Right atrium auricular region (tissue), 2 donors: ENCODE measurements at regions not wholly inside any gene's neighbourhood (a gene's known extent, or its start where the extent isn't known, plus 50 kb on each side); places are given as distances from the start of the nearest gene placed in this dataset.

ENCODE experiments used
- DNase-seq: peaks from one replicate; pipeline ENCODE4 v3.0.0-alpha.2; 2019; ENCODE audit warnings: low spot score
- H3K27ac ChIP-seq, 2 donors: fragments of 200-600 bp; sonication (generic); 1 replicate in 1 of 2; 2 replicates in 1 of 2; pipeline ENCODE4 v1.5.1; 2016 to 2019
- H3K27me3 ChIP-seq, 2 donors: fragments of 200-600 bp; sonication (generic); one replicate each; pipeline versions ENCODE4 v1.5.1 to v1.6.0; 2017 to 2019
- H3K36me3 ChIP-seq: fragments of 200-600 bp; sonication (generic); one replicate; pipeline ENCODE4 v1.5.1; 2016
- H3K4me1 ChIP-seq, 2 donors: fragments of 200-600 bp; sonication (generic); one replicate each; pipeline versions ENCODE4 v1.5.1 to v1.6.0; 2017 to 2019
- H3K4me3 ChIP-seq, 2 donors: fragments of 200-600 bp; sonication (generic); 1 replicate in 1 of 2; 2 replicates in 1 of 2; pipeline ENCODE4 v1.5.1; 2017 to 2019; ENCODE audit warnings: mild to moderate bottlenecking in 1 of 2, moderate library complexity in 1 of 2
- H3K9me3 ChIP-seq, 2 donors: fragments of 200-600 bp; sonication (generic); one replicate each; pipeline ENCODE4 v1.5.1; 2019
- TF ChIP-seq, protein P1 (sequence below), 2 donors: fragments of 200-600 bp; sonication (generic); IDR thresholded peaks; one replicate each; pipeline ENCODE4 v1.5.1; 2019; ENCODE audit warnings: antibody characterized with exemption in 2 of 2

DNA sequence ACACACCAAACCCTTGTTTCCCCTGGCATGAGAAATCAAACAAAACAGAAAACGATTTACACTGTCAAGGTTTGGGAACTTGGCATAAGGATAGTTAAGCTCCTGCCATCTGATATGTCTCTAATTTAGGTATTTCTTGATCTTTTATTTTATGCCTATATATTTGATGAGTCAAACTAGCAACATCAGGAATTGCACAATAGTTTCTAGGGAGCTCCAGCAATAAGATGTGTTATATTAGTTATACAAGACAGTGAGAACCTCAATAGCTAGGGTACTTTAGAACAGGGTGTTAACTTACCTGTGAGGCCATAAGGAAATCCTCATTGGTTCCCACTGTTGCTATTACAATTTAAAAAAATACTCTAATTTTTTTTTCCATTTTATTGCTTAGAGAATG, 474.2 kb downstream of the GBA3 start:
- no peaks in the 10 kb centered on the region for H3K4me1 ChIP-seq
- no peak overlapping the region for H3K27ac ChIP-seq
- TF ChIP-seq, protein P1, sequence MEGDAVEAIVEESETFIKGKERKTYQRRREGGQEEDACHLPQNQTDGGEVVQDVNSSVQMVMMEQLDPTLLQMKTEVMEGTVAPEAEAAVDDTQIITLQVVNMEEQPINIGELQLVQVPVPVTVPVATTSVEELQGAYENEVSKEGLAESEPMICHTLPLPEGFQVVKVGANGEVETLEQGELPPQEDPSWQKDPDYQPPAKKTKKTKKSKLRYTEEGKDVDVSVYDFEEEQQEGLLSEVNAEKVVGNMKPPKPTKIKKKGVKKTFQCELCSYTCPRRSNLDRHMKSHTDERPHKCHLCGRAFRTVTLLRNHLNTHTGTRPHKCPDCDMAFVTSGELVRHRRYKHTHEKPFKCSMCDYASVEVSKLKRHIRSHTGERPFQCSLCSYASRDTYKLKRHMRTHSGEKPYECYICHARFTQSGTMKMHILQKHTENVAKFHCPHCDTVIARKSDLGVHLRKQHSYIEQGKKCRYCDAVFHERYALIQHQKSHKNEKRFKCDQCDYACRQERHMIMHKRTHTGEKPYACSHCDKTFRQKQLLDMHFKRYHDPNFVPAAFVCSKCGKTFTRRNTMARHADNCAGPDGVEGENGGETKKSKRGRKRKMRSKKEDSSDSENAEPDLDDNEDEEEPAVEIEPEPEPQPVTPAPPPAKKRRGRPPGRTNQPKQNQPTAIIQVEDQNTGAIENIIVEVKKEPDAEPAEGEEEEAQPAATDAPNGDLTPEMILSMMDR (IDR thresholded peaks at IDR 0.05) = no peak
- no peaks in the 10 kb centered on the region for H3K36me3 ChIP-seq
- no peak for DNase-seq
- no peak overlapping the region for H3K4me3 ChIP-seq
- no peaks in the 10 kb centered on the region for H3K27me3 ChIP-seq
- H3K9me3 ChIP-seq = no peaks in the 10 kb centered on the region

DNA sequence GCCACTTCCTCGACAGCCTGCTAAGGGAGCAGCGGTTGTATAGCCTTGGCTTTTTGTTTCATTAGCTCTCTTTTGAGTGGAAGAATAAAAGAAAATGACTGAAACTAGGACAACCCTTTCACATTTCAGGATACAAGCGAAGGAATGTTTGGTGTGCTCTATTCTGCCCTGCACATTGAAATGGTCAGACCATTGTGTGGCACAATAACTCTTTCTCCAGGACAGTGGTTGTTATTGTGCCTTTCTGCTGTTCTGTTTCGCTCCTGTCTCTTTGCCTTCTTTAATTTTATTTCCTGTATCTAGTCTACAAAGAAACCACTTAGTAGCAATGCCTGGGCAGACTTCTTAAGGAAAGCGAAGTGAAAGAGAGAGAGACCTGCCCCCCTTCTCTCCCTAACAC, 473.7 kb downstream of the GBA3 start:
- Histone ChIP-seq H3K4me1 (no peaks in the 10 kb centered on the region), H3K36me3 (no peaks in the 10 kb centered on the region), H3K27ac (no peak overlapping the region), H3K4me3 (no peak overlapping the region), H3K27me3 (no peaks in the 10 kb centered on the region), H3K9me3 (no peaks in the 10 kb centered on the region)
- DNase-seq = no peak
- TF ChIP-seq, protein P1 (IDR thresholded peaks at IDR 0.05) = no peak

DNA sequence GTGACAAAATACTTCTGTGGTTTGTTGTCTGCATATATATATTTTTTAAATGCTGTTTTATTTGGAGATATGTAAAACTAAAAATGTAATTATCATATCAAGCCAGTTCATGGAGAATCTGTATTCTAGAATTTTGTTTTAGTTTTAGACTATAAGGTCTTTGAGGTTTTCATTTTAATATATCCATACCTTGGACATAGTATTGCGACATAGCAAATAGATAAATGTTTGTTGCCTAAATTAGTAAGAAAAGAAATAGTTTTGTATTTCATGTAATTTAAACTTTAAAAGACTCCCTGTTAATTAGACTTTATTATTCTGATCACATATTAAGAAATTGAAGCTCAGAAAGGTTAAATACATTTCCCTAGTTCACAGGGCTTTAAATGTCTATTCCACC, 472.9 kb downstream of the GBA3 start:
- H3K4me3 ChIP-seq = no peak overlapping the region
- no peak for DNase-seq
- no peaks in the 10 kb centered on the region for H3K27me3 ChIP-seq
- H3K9me3 ChIP-seq = no peaks in the 10 kb centered on the region
- H3K36me3 ChIP-seq = no peaks in the 10 kb centered on the region
- TF ChIP-seq, protein P1 (IDR thresholded peaks at IDR 0.05) = no peak
- no peaks in the 10 kb centered on the region for H3K4me1 ChIP-seq
- H3K27ac ChIP-seq = no peak overlapping the region

DNA sequence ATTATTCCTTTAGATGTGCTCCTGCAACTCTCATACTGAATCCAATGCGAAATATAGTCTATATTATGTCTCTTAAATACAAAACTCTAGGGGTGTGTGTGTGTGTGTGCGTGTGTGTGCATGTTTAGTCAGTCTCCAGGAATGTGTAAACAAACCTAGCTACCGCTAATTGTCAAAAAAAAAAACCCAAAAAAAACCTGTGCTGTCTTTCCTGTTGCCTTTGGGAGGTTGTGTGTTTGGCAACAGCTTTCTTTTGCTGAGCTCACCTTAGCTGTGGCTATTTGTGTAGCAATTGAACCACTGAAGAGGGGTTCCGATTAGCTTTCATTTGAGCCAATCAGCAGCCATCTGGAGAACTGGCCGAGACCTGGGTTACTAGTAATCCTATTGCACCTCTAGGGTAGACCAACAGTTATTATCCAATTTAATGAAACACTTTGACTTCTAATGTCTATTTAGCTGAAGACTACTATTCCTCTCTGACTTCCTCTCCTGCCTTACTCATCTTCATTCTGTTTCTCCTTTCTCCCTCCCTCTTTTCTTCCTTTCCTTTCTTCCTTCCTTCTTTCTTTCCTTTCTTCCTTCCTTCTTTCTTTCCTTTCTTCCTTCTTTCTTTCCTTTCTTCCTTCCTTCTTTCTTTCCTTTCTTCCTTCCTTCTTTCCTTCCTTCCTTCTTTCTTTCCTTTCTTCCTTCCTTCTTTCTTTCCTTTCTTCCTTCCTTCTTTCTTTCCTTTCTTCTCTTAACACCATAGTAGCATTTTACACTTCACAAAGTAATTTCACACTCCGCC, 471.1 kb downstream of the GBA3 start:
- Histone ChIP-seq H3K27ac (no peak overlapping the region), H3K4me1 (no peaks in the 10 kb centered on the region), H3K9me3 (no peaks in the 10 kb centered on the region), H3K36me3 (no peaks in the 10 kb centered on the region), H3K4me3 (no peak overlapping the region), H3K27me3 (no peaks in the 10 kb centered on the region)
- TF ChIP-seq, protein P1 (IDR thresholded peaks at IDR 0.05) = no peak
- no peak for DNase-seq

DNA sequence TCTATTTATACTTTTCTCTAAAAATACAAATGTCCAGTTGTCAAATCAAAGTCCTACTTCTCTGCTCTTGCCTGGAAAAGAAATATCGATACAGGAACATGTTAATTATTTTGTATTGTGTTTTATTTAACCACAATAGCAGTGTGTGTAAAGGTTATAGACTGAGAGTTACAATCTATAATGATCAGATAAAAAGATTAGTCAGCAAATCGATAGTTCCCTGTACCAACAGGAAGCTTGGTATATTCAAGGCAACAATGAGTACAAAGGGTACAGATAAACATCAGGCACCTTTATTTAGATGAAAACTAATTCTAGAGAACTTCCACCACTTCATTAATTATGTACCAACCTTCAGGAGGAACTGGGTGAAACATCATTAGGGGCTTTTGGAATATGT, 469.5 kb downstream of the GBA3 start:
- no peaks in the 10 kb centered on the region for H3K9me3 ChIP-seq
- no peak for DNase-seq
- H3K27me3 ChIP-seq = no peaks in the 10 kb centered on the region
- TF ChIP-seq, protein P1 (IDR thresholded peaks at IDR 0.05) = no peak
- no peaks in the 10 kb centered on the region for H3K36me3 ChIP-seq
- no peak overlapping the region for H3K4me3 ChIP-seq
- H3K27ac ChIP-seq = no peak overlapping the region
- no peaks in the 10 kb centered on the region for H3K4me1 ChIP-seq

DNA sequence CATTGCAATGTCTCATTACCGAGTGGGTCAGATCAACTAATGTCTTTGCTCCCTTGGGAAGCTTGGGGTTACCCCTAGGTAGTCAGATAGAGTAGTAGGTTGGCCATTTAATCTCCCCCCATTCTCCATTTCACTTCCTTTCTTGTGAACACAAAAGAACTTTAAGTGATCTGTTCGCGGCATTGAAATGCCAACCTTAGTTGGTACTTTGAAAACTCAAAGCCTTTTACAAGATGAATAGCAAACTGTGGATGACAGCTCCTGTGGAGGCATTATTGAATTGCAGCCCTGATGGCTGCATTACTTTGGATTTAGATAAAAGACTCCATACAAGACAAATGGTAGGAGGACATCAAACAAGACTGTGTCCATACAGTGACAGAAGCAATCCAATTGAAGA, 469.1 kb downstream of the GBA3 start:
- Histone ChIP-seq H3K27ac (no peak overlapping the region), H3K4me3 (no peak overlapping the region), H3K36me3 (no peaks in the 10 kb centered on the region), H3K4me1 (no peaks in the 10 kb centered on the region), H3K9me3 (no peaks in the 10 kb centered on the region), H3K27me3 (no peaks in the 10 kb centered on the region)
- TF ChIP-seq, protein P1 (IDR thresholded peaks at IDR 0.05) = no peak
- no peak for DNase-seq
